K562 (cell line): ENCODE measurements at regions not wholly inside any gene's neighbourhood (a gene's known extent, or its start where the extent isn't known, plus 50 kb on each side); places are given as distances from the start of the nearest gene placed in this dataset.

Experiments
- ATAC-seq: fragments of 200-7000 bp; cut with Tn5 transposase; 3 replicates; pipeline ENCODE4 v1.9.1; 2020; ENCODE audit warnings: moderate library complexity
- BruUV-seq: library from RNA; stranded (reverse); fragments of 400-500 nt; replicated peaks from 2 replicates; lab custom pipeline; 2021; lab: Mats Ljungman, UMichigan
- CTCF ChIA-PET: fragments of 300-600 bp; formaldehyde crosslinking; extraction: SDS; loops from one replicate; lab custom pipeline; 2021; ENCODE audit warnings: low intra/inter-chr PET ratio; lab: Yijun Ruan, JAX
- POLR2A ChIA-PET: fragments of 300-600, 350-650 bp; sonication (Branson Sonifier 250); formaldehyde crosslinking; extraction: SDS; loops from one replicate; lab custom pipeline; 2021; ENCODE audit warnings: antibody characterized with exemption, inconsistent platforms; lab: Yijun Ruan, JAX
- DNase-seq, 4 experiments: peaks; one replicate each; pipeline versions ENCODE4 v3.0.0 to v3.0.0-alpha.2; 2011 to 2018; ENCODE audit warnings: low spot score in 3 of 4, mixed read lengths in 3 of 4; ENCODE audit errors: extremely low read depth in 1 of 4
- FAIRE-seq: peaks from 2 replicates; lab custom pipeline; 2011; peaks lifted over from hg19 to GRCh38; lab: Jason Lieb, UNC
- H2AFZ ChIP-seq: 2 replicates; pipeline ENCODE4 v1.6.0; 2011; ENCODE audit warnings: low read depth, low read length, control low read depth, inconsistent platforms
- H3K27ac ChIP-seq: fragments of 200-600 bp; 3 replicates; pipeline ENCODE4 v1.8.0; 2011; ENCODE audit warnings: low read depth, mild to moderate bottlenecking, control low read depth, inconsistent platforms, low read length, moderate library complexity, mixed read lengths; ENCODE audit errors: extremely low read depth
- H3K27me3 ChIP-seq, 2 experiments: fragments of 300-600 bp in 1 of 2; 2 replicates in 1 of 2; 3 replicates in 1 of 2; pipeline versions ENCODE4 v1.6.0 to v1.8.0; 2011; ENCODE audit warnings: inconsistent platforms in 2 of 2, low read length in 2 of 2, mild to moderate bottlenecking in 1 of 2, mixed read lengths in 1 of 2, moderate library complexity in 1 of 2; ENCODE audit not compliant: control insufficient read depth in 2 of 2, insufficient read depth in 2 of 2
- H3K36me3 ChIP-seq: fragments of 300-600 bp; 3 replicates; pipeline ENCODE4 v1.8.0; 2011; ENCODE audit warnings: mild to moderate bottlenecking, low read length, inconsistent platforms; ENCODE audit not compliant: control insufficient read depth, insufficient read depth
- H3K4me1 ChIP-seq, 2 experiments: fragments of 200-600 bp in 1 of 2; replicated peaks in 1 of 2; 2 replicates in 1 of 2; 3 replicates in 1 of 2; pipeline versions ENCODE4 v1.5.1 to v1.8.0; 2011; ENCODE audit warnings: inconsistent platforms in 2 of 2, low read length in 2 of 2, mild to moderate bottlenecking in 1 of 2, mixed read lengths in 1 of 2, moderate library complexity in 1 of 2; ENCODE audit not compliant: control insufficient read depth in 2 of 2, insufficient read depth in 2 of 2
- H3K4me2 ChIP-seq: 2 replicates; pipeline ENCODE4 v1.6.1; 2011; ENCODE audit warnings: low read length, control low read depth, inconsistent platforms, mixed read lengths; ENCODE audit not compliant: insufficient read depth
- H3K4me3 ChIP-seq: fragments of 200-600 bp; sonication (generic), shearing (Covaris generic); 2 replicates; pipeline ENCODE4 v1.5.1; 2016; ENCODE audit warnings: control low read depth, inconsistent platforms
- H3K79me2 ChIP-seq: fragments of 200-600 bp; 3 replicates; pipeline ENCODE4 v1.8.0; 2011; ENCODE audit warnings: low read length, inconsistent platforms; ENCODE audit not compliant: control insufficient read depth, insufficient read depth
- H3K9ac ChIP-seq, 2 experiments: 2 replicates each; pipeline versions ENCODE4 v1.6.0 to v1.6.1; 2011; ENCODE audit warnings: low read depth in 2 of 2, low read length in 2 of 2, control low read depth in 1 of 2, inconsistent platforms in 1 of 2, mild to moderate bottlenecking in 1 of 2, mixed read lengths in 1 of 2; ENCODE audit not compliant: insufficient read depth in 1 of 2
- H3K9me1 ChIP-seq: one replicate; pipeline ENCODE4 v1.6.0; 2011; ENCODE audit warnings: inconsistent platforms, mild to moderate bottlenecking, low read length, moderate library complexity; ENCODE audit not compliant: control insufficient read depth, insufficient read depth
- H3K9me3 ChIP-seq: replicated peaks from 2 replicates; pipeline ENCODE4 v1.5.1; 2011; ENCODE audit warnings: low read depth, low read length, inconsistent platforms; ENCODE audit not compliant: control insufficient read depth, insufficient read depth
- H4K20me1 ChIP-seq: replicated peaks from 2 replicates; pipeline ENCODE4 v1.6.1; 2011; ENCODE audit warnings: low read length, inconsistent platforms, mixed read lengths; ENCODE audit not compliant: control insufficient read depth, insufficient read depth
- BCOR ChIP-seq: fragments of 450-650 bp; IDR thresholded peaks from 2 replicates; pipeline ENCODE4 v1.6.1; 2016
- ELF2 ChIP-seq: fragments of 250-450 bp; sonication (Bioruptor Pico); IDR thresholded peaks from 2 replicates; pipeline ENCODE4 v1.5.0; 2021; ENCODE audit warnings: mild to moderate bottlenecking
- ELK3 ChIP-seq: fragments of 450-650 bp; formaldehyde crosslinking; IDR thresholded peaks from 2 replicates; pipeline ENCODE4 v1.4.0; 2020; ENCODE audit warnings: mild to moderate bottlenecking
- FOXJ3 ChIP-seq: sonication (generic); formaldehyde crosslinking; IDR thresholded peaks from 2 replicates; pipeline ENCODE4 v1.4.0; 2020; ENCODE audit warnings: mild to moderate bottlenecking, missing genetic modification reagents
- PHF8 ChIP-seq: fragments of 200-600 bp; sonication (generic); IDR thresholded peaks from 2 replicates; pipeline ENCODE4 v1.6.1; 2012; ENCODE audit warnings: mixed run types, mild to moderate bottlenecking, inconsistent platforms, low read length, moderate library complexity, borderline replicate concordance
- PTTG1 ChIP-seq: fragments of 450-650 bp; IDR thresholded peaks from 2 replicates; pipeline ENCODE4 v1.6.1; 2016; ENCODE audit warnings: low read depth, mild to moderate bottlenecking, missing genetic modification characterization, missing compliant biosample characterization
- SIRT6 ChIP-seq: IDR thresholded peaks from one replicate; pipeline ENCODE4 v1.6.1; 2012; ENCODE audit warnings: low read depth, mild to moderate bottlenecking, control low read depth, inconsistent platforms, low read length, moderate library complexity
- SOX6 ChIP-seq: fragments of 450-650 bp; IDR thresholded peaks from 2 replicates; pipeline ENCODE4 v1.6.1; 2014; ENCODE audit warnings: mild to moderate bottlenecking
- SRF ChIP-seq, 2 experiments: fragments of 250-450, 450-650 bp in 1 of 2; sonication (Bioruptor Pico) in 1 of 2; sonication (generic) in 1 of 2; formaldehyde crosslinking; IDR thresholded peaks; 2 replicates each; pipeline versions ENCODE4 v1.5.0 to v1.5.1; 2020 to 2022; ENCODE audit warnings: mild to moderate bottlenecking in 1 of 2, missing genetic modification reagents in 1 of 2
- STAT6 ChIP-seq: sonication (generic); formaldehyde crosslinking; IDR thresholded peaks from 2 replicates; pipeline ENCODE4 v1.8.1; 2023; ENCODE audit warnings: mild to moderate bottlenecking, missing genetic modification reagents
- THAP7 ChIP-seq: fragments of 250-450 bp; sonication (Bioruptor Pico); IDR thresholded peaks from 2 replicates; pipeline ENCODE4 v1.5.0; 2021
- ZEB2 ChIP-seq: fragments of 450-650 bp; IDR thresholded peaks from 2 replicates; pipeline ENCODE4 v1.6.1; 2016
- ZNF140 ChIP-seq: fragments of 250-450 bp; sonication (Bioruptor Pico); IDR thresholded peaks from 2 replicates; pipeline ENCODE4 v1.8.0; 2021; ENCODE audit warnings: moderate library complexity, mild to moderate bottlenecking, inconsistent platforms
- ZNF23 ChIP-seq: fragments of 250-450 bp; sonication (Bioruptor Pico); IDR thresholded peaks from 2 replicates; pipeline ENCODE4 v1.4.0; 2020; ENCODE audit warnings: mild to moderate bottlenecking
- ZNF311 ChIP-seq: fragments of 250-450 bp; sonication (Bioruptor Pico); IDR thresholded peaks from 2 replicates; pipeline ENCODE4 v1.4.0; 2020; ENCODE audit warnings: mild to moderate bottlenecking, moderate library complexity
- ZNF408 ChIP-seq: fragments of 250-450 bp; sonication (Bioruptor Pico); IDR thresholded peaks from 2 replicates; pipeline ENCODE4 v1.4.0; 2020; ENCODE audit warnings: low read depth, mild to moderate bottlenecking, moderate library complexity
- ZNF639 ChIP-seq, 2 experiments: fragments of 200-800 bp in 1 of 2; sonication (Bioruptor generic) in 1 of 2; sonication (generic) in 1 of 2; formaldehyde crosslinking in 1 of 2; IDR thresholded peaks in 1 of 2; conservative IDR thresholded peaks in 1 of 2; 2 replicates each; pipeline versions ENCODE4 v1.5.0 to v1.6.1; 2016 to 2020; ENCODE audit warnings: missing compliant biosample characterization in 1 of 2, missing genetic modification characterization in 1 of 2, missing genetic modification reagents in 1 of 2
- WGBS: fragments of 100-300 bp; shearing (Covaris generic); methylation state at CpG from one replicate; pipeline ENCODE4 v1.1.6; 2016; ENCODE audit warnings: low coverage, mixed read lengths; ENCODE audit not compliant: insufficient coverage; ENCODE audit errors: missing lambda C conversion rate; 5-methylcytosine and 5-hydroxymethylcytosine counted together
- in situ Hi-C: fragments of 300-500 bp; cut with MboI; formaldehyde crosslinking; loops from 4 replicates; pipeline ENCODE4 v1.15.0; 2018; ENCODE audit warnings: inconsistent platforms, mixed read lengths
- intact Hi-C: fragments of 100-400 bp; cut with micrococcal nuclease; formaldehyde crosslinking; loops from 2 replicates; pipeline ENCODE4 v1.14.2; 2022

GRCh38 chrY:12288919-12289318 lies 412.1 kb upstream of the USP9Y start:
- no peak overlapping the region for H3K4me3 ChIP-seq
- H4K20me1 ChIP-seq = no peaks in the 10 kb centered on the region
- DNase-seq (no peak), ATAC-seq (no peak), FAIRE-seq (no peak)
- H3K9ac ChIP-seq = no peak overlapping the region
- H2AFZ ChIP-seq = no peak overlapping the region
- H3K4me1 ChIP-seq = no peaks in the 10 kb centered on the region
- H3K27ac ChIP-seq = no peak overlapping the region
- H3K27me3 ChIP-seq = no peaks in the 10 kb centered on the region
- POLR2A ChIA-PET = no interaction called here
- H3K36me3 ChIP-seq = no peaks in the 10 kb centered on the region
- intact Hi-C loops (no loop called here), in situ Hi-C loops (no loop called here)
- CTCF ChIA-PET = no interaction called here
- H3K9me3 ChIP-seq = no peaks in the 10 kb centered on the region
- no peaks in the 10 kb centered on the region for H3K9me1 ChIP-seq
- TF ChIP-seq ELK3 (CRISPR knock-in tag) (no peak), ZNF639 (CRISPR knock-in tag; conservative IDR thresholded peaks at IDR 0.05 in 1 of 2, IDR thresholded peaks at IDR 0.05 in 1 of 2) (no peak), ZNF408 (no peak), ZNF23 (no peak), SRF (CRISPR knock-in tag; IDR thresholded peaks at IDR 0.05) (no peak), SIRT6 (no peak), PTTG1 (tag) (no peak), STAT6 (CRISPR knock-in tag) (no peak), ZNF140 (no peak), PHF8 (no peak), ELF2 (CRISPR knock-in tag) (no peak), THAP7 (CRISPR knock-in tag) (no peak), ZNF311 (CRISPR knock-in tag) (no peak), SOX6 (no peak), ZEB2 (no peak), FOXJ3 (CRISPR knock-in tag) (no peak), BCOR (no peak)
- no CpG with 5 or more reads among the region's 3 CpGs for WGBS
- H3K4me2 ChIP-seq = no peak overlapping the region
- no TSS peak for BruUV-seq
- no peaks in the 10 kb centered on the region for H3K79me2 ChIP-seq
